AG04449 (cell line): ENCODE measurements at regions not wholly inside any gene's neighbourhood (a gene's known extent, or its start where the extent isn't known, plus 50 kb on each side); places are given as distances from the start of the nearest gene placed in this dataset.

Experiments used
- CTCF ChIA-PET: fragments of 350-600 bp; formaldehyde crosslinking; extraction: SDS; loops from one replicate; lab custom pipeline; 2021; ENCODE audit warnings: antibody characterized with exemption; lab: Yijun Ruan, JAX
- POLR2A ChIA-PET: fragments of 400-600, 350-600 bp; formaldehyde crosslinking; extraction: SDS; loops from one replicate; lab custom pipeline; 2020; ENCODE audit warnings: antibody characterized with exemption, inconsistent platforms; lab: Yijun Ruan, JAX
- DNase-seq: peaks from one replicate; pipeline ENCODE4 v3.0.0-alpha.2; 2010; ENCODE audit warnings: low read depth, low spot score
- H3K4me3 ChIP-seq: 2 replicates; pipeline ENCODE4 v1.5.1; 2011; ENCODE audit warnings: low read depth, mild to moderate bottlenecking, control low read depth, low read length
- TF ChIP-seq, protein P1 (sequence below): IDR thresholded peaks from one replicate; pipeline ENCODE4 v1.5.1; 2011; ENCODE audit warnings: mild to moderate bottlenecking, moderate library complexity, low read length, control low read depth, inconsistent platforms; ENCODE audit not compliant: insufficient read depth; ENCODE audit errors: missing control alignments

DNA sequence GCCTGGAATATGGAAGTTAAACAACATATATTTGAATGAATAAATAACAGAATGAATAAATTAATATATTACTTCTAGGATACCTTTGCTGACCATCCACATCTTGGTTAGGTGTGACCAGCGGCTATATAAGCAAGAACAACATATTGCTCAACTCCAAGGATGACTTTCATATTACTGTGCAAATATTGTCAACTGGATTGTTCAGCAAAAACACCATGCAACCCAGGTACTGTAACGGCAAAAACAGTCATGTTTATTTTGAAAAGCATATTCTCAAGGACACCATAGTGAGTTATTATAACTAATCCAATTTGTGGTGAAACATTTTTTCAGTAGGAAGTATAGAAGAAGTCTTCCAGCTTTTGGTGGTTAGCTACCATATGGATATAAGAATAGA is 907.9 kb downstream of the IGSF11 start:
- no peak overlapping the region for H3K4me3 ChIP-seq
- no peak for DNase-seq
- ChIA-PET CTCF (no interaction called here), POLR2A (no interaction called here)
- TF ChIP-seq, protein P1, sequence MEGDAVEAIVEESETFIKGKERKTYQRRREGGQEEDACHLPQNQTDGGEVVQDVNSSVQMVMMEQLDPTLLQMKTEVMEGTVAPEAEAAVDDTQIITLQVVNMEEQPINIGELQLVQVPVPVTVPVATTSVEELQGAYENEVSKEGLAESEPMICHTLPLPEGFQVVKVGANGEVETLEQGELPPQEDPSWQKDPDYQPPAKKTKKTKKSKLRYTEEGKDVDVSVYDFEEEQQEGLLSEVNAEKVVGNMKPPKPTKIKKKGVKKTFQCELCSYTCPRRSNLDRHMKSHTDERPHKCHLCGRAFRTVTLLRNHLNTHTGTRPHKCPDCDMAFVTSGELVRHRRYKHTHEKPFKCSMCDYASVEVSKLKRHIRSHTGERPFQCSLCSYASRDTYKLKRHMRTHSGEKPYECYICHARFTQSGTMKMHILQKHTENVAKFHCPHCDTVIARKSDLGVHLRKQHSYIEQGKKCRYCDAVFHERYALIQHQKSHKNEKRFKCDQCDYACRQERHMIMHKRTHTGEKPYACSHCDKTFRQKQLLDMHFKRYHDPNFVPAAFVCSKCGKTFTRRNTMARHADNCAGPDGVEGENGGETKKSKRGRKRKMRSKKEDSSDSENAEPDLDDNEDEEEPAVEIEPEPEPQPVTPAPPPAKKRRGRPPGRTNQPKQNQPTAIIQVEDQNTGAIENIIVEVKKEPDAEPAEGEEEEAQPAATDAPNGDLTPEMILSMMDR = no peak

DNA sequence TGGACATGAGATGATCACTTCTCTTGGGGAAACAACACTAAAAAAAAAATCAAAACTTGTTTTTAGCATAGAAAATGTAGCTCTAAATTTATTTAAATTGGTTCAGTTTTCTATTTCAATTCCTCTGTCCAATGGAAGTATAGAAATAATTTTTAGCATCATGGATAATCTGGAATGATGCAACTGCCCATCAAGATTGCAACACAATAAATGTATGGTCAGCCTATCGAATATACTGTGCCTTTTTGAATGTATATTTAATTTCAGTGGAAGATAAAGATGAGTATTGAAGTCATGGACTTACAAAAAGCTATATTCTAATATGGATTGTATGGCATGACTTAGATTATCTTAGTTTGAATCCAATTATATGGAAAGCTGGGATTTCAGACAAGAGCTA is 906.7 kb downstream of the IGSF11 start:
- no peak overlapping the region for H3K4me3 ChIP-seq
- ChIA-PET POLR2A (no interaction called here), CTCF (no interaction called here)
- TF ChIP-seq, protein P1 = no peak
- DNase-seq = no peak

- ChIA-PET CTCF (no interaction called here), POLR2A (no interaction called here)
- H3K4me3 ChIP-seq = no peak overlapping the region
- TF ChIP-seq, protein P1 = no peak
- DNase-seq = peak; percentile 7
Measured at GRCh38 chr3:118128886-118129285, 905.8 kb downstream of the IGSF11 start.

DNA sequence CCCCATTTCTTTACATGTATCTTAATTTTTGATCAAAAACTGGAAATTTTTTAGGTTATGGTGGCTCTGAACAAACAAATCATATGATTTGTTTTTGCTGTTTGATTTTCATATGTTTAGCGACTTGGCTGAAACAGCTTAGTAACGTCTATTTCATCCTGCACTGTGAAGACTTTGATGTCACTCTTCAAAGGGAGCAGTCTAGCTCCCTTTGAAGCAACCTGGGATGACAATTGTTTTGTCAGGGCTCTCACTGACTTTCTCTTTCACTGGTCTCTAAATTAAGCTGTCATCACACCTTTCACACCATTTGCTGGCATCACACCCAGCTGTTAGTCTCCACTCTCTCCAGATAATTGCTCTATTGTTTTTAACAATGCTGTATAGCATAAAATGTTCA is 896.9 kb downstream of the IGSF11 start:
- CTCF ChIA-PET = no interaction called here
- TF ChIP-seq, protein P1 = no peak
- no peak overlapping the region for H3K4me3 ChIP-seq
- no peak for DNase-seq
- POLR2A ChIA-PET = no interaction called here

DNA sequence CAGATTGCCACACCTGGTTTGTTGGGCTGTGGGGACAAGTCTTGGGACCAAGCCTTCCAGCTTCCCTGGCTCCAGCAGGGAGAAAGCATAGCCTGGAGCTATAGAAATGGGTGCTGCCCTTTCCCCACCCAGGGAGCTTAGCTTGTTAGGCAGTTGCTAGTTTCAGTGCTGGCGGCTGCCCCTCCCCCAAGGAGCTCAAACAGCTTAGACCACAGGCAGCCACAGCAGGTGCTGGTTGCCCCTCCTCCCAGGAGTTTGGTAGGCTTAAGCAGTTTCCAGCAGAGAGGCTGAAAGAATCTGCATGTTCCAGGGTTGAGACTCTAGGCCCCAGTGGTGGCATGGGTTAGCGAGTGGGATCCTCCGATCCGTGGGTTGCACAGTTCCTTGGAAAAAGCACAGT is 889.7 kb downstream of the IGSF11 start:
- ChIA-PET POLR2A (no interaction called here), CTCF (no interaction called here)
- TF ChIP-seq, protein P1 = no peak
- no peak overlapping the region for H3K4me3 ChIP-seq
- no peak for DNase-seq

- TF ChIP-seq, protein P1 = no peak
- no peak for DNase-seq
- CTCF ChIA-PET = no interaction called here
Measured at GRCh38 chr3:118146658-118147375, 887.8 kb downstream of the IGSF11 start.

More at GRCh38 chr3:118146658-118147375, 887.8 kb downstream of the IGSF11 start:
- POLR2A ChIA-PET = no interaction called here
- H3K4me3 ChIP-seq = no peak overlapping the region
